HG03378 (cell line): ENCODE measurements at regions not wholly inside any gene's neighbourhood (a gene's known extent, or its start where the extent isn't known, plus 50 kb on each side); places are given as distances from the start of the nearest gene placed in this dataset.
"Not testable (repeated sequence)": the region's sequence is repeated elsewhere in the genome, so short reads cannot be mapped to it uniquely, and the experiment has no call there.

Source experiments
- ATAC-seq: cut with Tn5 transposase; IDR thresholded peaks from one replicate; pipeline ENCODE4 v1.9.1; 2021; ENCODE audit warnings: mild to moderate bottlenecking, moderate library complexity; ENCODE audit not compliant: unreplicated experiment

DNA sequence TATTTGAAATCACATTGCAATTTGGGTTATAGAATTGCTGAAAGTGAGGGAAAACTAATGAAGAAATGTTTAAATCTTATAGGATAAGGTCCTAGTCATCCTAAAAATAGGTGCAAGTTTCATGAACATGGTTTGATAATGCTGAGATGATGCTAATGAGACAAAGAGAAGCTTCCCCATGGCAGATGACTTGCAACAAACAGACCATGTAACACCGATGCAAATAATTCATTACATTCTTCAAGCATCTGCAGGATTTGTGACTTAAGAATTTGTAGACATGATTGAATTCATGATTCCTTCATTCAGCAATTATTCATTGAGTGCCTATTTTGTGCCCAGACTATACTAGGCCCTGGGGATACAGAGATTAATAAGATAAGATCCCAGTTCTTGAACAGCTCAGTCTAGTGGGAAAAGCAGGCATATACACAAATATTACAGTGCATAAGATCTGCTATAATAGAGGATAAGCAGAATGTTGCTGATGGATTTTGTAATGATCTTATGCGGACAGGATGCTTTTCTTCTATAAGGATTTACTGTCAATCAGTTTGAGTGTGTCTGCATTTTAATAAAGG is 367.9 kb upstream of the GBE1 start:
- no peak for ATAC-seq

DNA sequence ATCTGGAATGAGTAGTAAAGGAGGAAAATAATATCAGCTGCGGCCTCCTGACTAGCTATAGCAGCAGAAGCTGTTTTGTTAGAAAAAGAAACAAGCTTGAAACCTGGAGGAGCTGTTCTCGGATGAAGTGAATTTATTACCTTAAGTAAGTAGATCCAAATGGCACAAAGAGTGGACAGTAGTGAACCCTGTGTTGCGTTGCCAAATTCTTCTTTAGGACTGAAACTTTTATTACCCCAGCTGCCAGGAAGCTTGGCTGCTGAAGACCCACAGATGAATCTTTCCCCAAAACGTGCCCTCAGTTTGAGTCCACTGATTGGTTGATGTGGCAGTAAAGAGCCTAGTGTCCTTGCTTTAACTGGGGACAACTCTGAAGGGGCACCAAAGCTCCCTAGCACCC is 366.8 kb upstream of the GBE1 start:
- ATAC-seq, result no peak

DNA sequence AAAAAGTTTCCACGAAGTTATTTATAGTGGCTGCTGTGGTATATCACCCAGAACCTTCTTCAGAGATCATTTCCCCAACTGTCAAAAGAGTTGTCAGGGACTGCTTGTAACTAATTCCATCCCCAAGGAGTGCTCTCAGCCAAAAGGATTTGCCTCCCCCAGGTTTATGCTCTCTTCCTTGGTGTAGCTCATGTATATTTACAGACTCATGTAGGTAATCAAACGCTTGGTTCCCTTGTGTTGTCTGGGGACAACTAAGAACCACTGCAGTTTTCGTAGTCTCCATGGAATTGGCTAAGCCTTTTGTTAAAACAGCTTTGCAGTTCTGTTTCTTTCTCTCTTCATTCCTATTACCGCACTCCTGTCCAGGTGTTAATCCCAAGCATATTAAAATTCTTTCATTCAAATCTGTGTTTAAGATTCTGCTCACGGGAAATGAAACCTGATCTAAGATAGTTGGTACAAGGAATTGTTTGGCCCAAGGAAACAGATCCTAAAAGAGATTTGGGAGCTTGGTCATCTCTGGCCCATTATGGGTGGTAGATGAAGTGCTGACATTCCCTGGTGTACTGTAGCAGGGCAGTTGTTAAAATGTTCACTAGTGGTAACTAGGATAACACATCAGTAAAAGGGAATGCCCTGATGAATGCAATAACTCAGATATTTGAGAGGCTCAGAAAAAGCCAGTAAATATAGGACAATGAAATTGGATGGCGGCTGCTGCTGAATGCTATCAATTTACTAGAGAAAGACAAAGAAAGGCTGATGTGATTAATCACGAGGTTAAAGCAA is 361.3 kb upstream of the GBE1 start:
- no peak for ATAC-seq

DNA sequence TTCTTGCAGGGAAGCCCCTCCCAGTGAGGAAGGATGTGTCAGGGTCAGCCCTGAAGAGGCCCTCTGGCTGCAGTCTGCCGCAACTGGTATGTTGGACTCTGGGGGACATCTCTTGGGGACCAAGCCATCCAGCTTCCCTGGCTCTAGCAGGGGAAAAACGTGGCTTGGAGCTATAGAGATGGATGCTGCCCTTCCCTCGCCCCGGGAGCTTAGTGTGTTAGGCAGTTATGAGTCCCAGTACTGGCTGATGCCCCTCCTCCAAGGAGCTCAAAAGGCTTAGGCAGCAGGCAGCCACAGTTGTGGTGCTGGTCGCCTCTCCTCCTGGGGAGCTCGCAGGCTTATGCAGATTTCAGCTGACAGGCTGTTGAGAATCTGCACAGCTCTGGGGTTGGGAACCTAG is 353.1 kb upstream of the GBE1 start:
- no peak for ATAC-seq

DNA sequence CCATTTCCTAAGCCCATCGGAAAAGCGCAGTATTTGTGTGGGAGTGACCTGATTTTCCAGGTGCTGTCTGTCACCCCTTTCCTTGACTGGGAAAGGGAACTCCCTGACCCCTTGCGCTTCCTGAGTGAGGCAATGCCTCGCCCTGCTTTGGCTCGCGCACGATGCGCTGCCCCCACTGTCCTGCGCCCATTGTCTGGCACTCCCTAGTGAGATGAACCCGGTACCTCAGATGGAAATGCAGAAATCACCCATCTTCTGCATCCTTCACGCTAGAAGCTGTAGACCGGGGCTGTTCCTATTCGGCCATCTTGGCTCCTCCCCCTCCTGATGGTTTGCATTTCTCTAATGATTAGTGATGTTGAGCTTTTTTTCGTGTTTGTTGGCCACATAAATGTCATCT is 349.3 kb upstream of the GBE1 start:
- ATAC-seq, result not testable (repeated sequence)

DNA sequence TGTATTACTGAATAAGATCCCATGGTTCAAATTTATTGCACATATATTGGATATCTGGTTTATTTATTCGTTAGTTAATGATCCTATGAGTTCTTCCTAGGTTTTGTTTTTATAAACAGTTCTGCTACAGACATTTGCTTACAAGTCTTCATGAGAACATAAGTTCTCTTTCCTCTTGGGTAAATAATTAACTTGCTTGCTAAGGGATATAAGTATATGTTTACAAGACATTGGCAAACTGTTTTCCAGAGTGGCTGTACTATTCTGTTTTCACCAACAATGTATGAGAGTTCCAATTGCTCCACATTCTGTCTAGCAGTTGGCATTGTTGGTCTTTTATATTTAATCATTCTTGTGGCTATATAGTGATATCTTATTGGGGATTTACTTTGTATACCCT is 341.8 kb upstream of the GBE1 start:
- ATAC-seq, result no peak

DNA sequence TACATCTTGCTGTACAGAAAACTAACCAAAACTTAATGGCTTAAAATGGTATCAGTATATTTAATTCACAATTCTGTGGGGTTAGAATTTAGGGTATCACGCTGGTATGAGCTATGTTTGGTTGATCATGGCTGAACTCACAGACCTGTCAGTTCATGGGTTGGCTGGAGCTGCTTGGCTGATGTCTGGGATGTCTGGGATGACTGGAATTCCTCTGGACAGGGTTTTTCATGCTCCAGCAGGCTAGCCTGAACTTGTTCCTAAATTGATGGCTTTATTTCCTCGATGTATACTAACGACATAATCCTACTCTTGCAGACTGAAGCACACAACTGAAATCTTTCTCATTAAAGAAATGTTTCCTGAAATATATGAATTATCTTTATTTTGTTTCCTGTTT is 338.9 kb upstream of the GBE1 start:
- no peak for ATAC-seq

DNA sequence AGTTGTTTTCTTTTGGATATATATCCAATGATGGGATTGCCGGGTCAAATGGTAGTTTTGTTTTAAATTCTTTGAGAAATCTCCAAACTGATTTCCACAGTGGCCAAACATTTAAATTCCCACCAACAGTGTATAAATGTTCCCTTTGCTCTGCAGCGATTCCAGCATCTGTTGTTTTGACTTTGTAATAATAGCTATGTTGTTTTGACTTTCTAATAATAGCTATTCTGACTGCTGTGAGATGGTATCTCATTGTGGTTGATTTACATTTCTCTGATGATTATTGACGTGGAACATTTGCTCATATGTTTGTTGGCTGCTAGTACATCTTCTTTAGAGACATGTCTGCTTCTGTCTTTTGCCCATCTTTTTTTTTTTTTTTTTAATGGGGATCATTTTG is 332.2 kb upstream of the GBE1 start:
- ATAC-seq, result no peak

DNA sequence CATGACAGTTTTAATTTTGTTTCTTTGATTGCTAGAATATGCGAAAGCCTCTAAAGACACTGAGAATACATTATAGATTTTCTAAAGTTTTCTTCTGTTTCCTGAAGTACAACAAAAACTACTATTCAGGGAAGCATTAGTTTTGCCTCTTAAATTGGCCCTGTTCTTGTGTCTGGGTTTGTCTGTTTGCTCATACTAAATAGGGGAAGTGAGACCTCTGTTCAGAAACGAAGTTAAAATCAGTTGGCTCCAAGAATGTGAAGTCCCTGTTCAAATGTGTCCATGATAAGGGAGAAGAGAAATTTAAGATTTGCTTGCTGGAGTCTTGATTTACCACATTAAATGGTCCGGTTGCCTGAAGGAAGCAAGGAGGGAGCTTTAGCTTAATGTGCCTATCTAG is 327.3 kb upstream of the GBE1 start:
- ATAC-seq, result peak; percentile 85

DNA sequence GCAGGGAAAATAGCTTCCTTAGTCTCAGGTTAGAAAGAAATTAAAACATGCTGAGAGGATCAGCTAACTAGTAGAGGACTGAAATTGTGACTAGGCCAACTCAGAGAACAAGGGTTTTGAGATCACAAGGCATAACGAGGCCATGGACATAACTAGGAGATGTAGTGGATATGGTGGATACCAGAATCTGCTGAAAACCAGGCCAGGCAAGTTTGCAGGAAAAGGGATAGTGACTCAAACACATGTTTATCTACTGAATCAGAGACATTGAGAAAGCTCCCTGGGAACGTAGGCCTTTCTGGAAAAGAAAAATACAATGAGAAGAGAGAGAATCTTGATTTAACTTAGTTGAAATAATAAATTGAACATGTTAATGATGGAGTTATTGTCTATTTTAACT is 326.5 kb upstream of the GBE1 start:
- no peak for ATAC-seq

DNA sequence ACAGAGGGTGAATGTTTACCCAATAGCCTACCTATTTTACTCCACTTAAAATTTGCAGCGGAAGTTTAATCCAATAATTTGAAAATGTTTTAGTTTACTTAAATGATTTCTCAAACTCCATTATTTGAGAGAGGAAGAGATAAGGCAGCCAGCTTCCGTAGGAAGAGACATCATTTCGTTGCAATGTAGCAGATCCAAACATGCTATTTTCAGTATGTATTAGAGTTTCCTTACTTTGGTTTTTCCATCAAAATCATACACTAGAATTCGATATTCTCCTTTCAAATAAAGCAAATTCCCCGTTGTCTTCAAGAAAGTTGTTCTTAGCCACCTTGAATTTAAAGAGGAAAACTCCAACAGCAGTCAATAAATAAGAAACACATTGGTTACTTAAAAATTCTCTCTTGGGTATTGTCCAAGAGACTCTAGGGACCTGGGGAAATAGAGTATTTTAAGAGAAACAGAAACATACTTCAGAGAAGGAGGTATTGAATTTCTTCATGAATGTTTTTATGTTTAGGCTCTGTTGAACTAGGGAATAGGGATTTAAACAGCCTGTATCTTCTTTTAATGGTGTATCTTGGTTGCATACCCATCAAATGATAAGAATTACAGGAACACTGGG is 324.5 kb upstream of the GBE1 start:
- no peak for ATAC-seq

DNA sequence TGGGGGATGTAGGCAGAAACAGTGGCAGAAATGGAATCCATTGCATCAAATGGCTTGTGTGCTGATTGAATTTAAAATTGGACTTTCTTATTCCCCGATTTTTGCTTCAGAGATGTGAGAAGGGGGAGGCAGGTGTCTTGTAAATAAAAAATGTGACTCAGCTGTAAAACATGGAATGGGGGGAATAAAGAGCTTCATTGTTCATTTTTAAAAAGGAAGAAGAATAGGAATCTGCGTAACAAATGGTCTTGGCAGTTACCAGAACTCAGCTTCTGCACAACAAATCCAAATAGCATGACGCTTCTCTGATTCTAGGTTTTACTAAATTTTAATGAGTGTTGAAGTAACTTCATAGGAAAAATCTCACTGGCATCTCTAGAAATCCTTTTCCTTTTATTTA is 323.9 kb upstream of the GBE1 start:
- no peak for ATAC-seq

DNA sequence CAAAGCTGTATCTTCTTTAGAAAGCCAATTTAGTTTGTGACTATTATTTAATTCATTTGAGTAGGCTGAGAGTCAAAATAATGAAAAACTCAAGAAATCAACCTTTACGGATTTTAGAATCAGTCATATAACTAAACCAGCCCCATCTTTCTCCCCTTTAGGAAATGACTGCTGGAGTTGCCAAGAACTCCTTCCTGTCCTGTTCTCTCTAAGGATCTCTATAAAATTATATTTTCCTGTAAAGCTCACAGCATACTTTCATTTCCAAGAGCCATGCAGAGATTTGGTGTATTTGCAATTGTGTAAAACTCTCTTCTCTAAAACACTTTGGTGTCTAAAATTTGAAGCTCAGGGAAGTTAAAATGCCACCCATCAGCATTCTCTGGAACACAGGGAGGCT is 323.4 kb upstream of the GBE1 start:
- ATAC-seq, result no peak

DNA sequence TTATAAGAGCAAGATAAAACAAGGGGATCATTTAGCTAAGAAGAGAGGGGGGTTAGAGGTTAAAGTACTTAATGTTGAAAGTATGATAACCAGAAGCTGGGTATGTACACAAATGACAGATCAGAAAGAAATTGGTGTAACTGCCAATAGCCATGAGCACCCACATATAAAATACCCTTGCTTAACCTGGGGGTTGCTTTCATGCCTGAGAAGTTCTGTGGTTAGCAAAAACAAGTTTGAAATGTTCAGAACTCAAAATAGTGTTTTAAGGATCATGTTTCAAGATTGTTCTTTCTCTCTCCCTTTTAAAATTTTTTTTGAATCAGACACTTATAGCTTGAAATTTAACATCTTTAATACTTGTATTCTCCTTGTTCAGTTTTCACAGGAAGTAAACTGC is 321.4 kb upstream of the GBE1 start:
- ATAC-seq, result no peak

DNA sequence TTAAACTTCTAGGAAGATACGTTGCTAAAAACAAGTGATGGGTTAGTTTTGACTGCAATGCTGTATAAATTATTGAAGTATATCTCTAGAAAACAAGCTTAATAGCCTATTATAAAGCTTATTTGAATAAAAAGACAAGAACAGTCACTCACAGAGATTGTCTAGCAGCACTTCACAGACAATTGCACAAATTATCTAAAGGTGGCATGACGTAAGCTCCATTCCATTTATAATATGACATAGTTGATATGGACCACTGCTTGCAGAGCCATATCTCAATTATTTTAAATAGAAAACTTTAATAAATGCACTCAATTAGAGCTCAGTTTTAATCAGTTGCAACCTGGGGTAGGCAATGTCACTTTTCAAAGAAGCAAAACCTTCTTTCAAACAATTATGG is 319.9 kb upstream of the GBE1 start:
- ATAC-seq, result no peak

DNA sequence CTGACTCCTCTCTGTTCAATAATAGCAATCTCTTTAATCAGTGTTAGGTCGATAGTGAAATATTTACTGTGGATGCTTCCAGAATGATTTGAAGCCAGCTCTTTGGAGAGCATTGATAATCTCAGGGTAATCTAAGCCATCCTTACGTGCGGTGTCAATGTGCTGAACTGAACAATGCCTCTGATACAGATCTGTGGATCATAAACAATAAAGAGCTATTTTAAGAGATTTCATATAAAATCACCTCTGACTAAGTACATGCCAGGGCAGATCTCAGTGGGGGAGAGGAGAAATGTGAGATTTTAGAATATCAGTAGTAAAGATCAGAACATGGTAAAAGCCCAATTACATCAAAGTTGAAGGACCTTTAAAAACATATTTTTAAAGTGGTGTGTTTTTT is 319.3 kb upstream of the GBE1 start:
- ATAC-seq, result no peak

DNA sequence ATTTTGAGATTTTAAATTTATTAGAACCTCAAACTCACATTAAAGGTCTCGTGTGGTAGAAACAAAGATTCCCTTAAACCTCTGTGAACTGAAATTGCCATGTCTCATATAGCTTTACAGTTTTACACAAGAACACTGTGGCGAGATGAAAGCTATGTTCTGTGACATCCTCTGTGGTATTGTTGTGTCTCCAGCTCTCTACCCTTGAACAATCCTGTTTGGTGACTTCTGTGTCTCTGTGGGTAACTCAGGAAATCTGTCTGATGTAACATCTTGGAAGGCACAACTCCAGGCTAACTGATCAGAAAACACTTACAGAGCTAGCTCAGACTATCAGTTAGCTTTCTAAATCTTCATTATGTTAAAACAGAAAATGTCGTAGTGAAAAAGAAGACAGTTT is 318.8 kb upstream of the GBE1 start:
- ATAC-seq, result no peak

DNA sequence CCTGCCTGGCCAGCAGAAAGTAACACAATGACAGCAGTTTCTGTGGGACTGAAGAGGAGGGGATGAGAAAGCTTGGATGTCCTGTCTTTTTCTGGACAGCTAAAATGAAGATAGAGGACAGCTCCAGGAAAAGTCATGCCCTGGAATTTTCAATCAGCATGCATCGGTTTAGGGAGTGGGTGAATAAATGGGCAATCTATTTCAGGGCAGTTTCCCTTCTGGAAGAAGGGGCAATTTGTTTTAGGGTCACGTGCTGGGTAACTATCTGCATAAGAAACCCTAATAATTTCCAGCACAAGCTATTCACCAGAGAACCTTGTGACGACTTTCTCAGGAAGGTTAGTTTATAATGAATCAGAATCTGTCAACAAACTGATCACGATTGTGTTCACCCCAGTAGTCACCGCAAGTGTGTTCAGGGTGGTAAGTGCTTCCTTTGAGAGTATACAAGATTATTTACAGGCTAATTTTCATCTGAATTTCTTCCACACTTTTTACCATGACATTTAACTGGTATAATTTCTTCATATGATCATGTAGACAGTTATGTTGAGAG is 318.0 kb upstream of the GBE1 start:
- no peak for ATAC-seq

DNA sequence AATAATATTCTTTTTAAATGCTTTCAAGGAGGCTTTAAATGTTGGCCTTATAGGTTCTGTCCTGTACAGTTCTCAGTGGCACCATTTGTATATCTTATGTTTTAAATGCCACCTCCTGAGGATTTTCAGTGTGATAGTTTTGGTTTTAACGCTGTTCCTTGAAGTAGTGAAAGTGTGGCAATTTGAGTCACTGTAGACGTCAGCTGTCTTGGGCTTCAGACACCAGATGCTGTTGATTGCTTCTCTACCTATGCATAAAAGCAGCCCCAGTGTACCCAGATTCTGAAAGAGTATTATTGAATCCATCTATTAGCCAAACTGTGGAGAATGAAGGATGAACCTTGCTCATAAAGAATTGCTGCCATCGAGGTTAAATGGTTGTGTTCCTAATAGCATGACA is 316.8 kb upstream of the GBE1 start:
- no peak for ATAC-seq

DNA sequence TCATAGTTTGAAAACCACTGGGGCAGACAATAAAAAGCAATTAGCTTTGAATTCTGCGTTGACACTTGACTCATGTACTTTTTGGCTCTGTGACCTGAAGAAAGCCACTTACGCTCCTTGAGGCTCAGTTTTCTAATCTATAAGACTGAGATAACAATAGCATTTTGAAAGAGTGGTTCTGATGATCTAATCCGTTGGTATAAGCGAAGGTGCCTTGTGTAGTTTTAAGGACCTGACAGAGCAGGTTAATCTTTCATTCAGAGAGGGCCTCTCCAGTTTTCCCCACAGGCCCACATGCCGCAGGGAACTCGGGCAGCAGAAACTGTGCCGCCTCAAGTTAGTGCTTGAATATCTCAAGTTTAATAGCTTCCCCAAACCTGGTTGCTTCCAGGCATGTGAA is 306.0 kb upstream of the GBE1 start:
- ATAC-seq, result no peak

DNA sequence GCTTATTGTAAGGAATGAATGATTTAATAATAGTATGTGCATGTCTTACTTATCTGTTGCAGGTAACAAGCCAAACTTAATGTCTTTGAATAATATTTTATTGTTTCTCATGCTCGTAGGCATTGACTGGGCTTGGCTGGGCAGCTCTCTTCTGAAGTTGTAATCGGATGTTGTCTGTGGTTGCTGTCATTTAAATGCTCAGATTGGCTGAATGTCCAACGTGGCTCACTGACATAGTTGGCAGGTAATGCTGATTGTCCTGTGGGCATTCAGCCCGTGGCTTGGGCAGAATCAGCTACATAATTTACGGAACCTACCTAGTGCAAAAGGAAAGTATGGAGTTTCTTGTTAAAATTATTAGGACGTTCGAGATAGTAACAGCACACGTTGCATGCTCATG is 297.4 kb upstream of the GBE1 start:
- ATAC-seq, result no peak

DNA sequence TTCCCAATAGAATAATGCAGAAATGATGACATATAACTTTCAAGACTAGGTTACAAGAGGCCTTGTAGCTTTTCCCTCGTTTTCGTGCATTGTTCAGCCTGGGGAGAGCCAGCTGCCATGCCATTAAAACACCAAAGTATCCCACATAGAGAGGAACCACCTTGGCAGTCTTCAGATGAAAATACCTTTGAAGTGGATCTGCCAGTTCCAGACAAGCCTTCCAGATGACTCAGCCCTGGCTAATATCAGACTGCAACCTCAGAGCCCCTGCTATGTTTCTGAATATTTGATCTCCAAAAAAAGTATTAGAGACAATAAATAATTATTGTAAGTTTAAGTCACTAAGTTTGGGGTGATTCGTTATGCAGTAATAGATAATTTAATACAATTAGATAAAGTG is 294.3 kb upstream of the GBE1 start:
- no peak for ATAC-seq
